ENCODE measurements at regions not wholly inside any gene's neighbourhood (a gene's known extent, or its start where the extent isn't known, plus 50 kb on each side); places are given as distances from the start of the nearest gene placed in this dataset.

DNA sequence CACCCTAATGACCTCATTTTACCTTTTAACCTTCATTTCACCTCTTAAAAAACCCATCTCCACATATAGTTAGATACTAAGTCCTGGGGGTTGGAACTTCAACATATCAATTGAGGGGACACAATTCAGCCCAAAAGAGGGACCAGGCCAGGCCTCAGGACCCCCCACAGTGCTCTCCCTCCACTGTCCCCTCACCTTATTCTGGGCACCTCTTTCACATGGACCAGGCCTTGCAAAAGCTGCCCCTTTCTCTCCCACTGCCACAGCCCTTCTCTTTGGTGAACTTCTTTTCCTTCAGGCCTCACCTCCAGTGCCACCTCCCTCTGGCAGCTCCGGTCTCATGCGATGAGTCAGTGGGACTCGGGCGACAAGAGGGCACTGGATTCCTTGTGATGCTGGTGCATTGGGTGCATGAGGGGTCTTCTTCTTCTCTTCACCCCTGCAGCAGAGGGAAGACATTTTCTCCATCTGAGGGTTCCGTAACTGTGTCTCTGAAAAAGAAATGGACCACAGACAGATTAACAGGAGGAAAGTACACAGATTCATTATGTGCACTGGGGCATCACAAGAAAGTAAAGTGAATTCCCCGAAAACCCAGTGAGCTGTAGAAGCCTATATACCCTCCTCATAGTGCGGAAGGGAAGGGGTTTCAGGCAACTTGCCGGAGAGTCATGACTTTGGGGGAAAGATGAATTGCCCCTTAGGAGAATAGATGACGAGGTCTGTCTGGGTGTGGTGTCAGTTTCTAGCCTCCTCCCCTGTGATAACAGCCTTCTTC, 288.7 kb upstream of the IGFBP3 start:
- TF ChIP-seq, protein P1, sequence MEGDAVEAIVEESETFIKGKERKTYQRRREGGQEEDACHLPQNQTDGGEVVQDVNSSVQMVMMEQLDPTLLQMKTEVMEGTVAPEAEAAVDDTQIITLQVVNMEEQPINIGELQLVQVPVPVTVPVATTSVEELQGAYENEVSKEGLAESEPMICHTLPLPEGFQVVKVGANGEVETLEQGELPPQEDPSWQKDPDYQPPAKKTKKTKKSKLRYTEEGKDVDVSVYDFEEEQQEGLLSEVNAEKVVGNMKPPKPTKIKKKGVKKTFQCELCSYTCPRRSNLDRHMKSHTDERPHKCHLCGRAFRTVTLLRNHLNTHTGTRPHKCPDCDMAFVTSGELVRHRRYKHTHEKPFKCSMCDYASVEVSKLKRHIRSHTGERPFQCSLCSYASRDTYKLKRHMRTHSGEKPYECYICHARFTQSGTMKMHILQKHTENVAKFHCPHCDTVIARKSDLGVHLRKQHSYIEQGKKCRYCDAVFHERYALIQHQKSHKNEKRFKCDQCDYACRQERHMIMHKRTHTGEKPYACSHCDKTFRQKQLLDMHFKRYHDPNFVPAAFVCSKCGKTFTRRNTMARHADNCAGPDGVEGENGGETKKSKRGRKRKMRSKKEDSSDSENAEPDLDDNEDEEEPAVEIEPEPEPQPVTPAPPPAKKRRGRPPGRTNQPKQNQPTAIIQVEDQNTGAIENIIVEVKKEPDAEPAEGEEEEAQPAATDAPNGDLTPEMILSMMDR (IDR thresholded peaks at IDR 0.05) = no peak
- TF ChIP-seq EZH2 (IDR thresholded peaks at IDR 0.05; ENCODE audit: borderline replicate concordance, insufficient read depth, low read depth, low read length, poor library complexity, severe bottlenecking) = no peak
